GM18508 (cell line): ENCODE measurements at regions not wholly inside any gene's neighbourhood (a gene's known extent, or its start where the extent isn't known, plus 50 kb on each side); places are given as distances from the start of the nearest gene placed in this dataset.
"Not testable (repeated sequence)": the region's sequence is repeated elsewhere in the genome, so short reads cannot be mapped to it uniquely, and the experiment has no call there.

Experiments
- ATAC-seq: cut with Tn5 transposase; IDR thresholded peaks from one replicate; pipeline ENCODE4 v1.9.1; 2021; ENCODE audit warnings: moderate number of reproducible peaks; ENCODE audit not compliant: insufficient read depth, unreplicated experiment

DNA sequence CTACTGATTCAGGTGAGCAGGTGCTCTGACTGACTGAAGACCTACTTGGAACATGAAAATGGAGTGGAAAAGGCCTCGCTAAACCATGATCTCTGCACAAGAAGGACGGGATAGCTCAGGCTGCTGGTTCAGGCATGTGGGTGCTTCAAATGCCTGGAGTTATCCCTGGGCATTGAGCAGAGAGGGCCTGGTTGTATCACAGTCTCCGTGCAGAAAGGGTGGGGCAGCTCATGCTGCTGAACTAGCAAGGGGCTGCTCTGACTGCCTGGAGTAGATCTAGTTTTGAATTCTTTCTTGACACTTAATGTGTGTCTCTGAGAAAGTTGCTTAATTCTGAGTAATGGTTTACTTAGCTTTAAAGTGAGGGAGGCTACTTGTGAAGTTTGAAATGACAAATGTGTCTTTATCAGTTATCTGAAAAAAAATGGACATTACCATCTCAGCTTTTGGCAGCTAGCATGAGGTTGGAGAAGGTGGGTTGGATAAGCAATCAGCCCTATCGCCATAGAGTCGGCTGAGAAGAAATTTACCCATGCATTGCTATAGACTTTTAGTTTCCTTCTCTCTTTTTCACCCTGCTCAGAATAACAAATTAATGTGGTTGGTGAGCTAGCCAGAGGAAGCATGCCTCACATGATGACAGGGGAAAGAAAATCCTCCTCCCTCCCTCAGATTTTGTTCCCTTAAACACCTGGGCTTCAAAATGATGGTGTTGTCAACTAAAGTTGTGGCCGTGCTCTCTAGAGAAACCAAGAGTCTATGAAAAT is 832.4 kb downstream of the STIM2 start:
- no peak for ATAC-seq

DNA sequence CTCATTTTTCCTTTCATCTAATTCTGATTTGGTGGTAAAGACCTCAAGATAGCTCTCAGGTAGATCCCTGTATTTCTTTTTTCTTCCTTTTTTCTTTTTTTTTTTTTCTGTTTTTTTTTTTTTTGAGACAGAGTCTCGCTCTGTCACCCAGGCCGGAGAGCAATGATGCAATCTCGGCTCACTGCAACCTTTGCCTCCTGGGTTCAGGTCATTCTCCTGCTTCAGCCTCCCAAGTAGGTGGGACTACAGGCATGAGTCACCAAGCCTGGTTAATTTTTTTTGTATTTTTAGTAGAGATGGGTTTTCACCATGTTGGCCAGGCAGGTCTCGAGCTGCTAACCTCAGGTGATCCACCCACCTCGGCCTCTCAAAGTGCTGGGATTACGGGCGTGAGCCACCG is 835.6 kb downstream of the STIM2 start:
- ATAC-seq, result not testable (repeated sequence)

DNA sequence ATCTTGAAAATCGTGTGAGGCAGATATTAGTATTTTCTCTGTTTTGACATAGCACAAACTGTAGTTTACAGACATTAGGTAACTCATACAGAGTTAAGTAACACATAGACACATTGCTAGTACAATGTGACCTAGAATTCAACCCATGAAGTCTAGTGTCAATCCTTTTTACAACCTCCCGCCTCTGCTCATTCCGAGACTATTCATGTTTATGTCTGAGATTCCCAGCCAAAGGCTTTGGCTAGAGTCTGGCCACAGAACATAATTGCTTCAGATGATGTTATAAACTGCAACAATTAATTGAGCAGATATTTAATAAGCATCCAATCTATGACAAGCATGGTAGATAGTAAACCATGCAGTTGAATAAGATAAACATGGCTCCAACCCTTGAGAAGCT is 841.0 kb downstream of the STIM2 start:
- ATAC-seq, result no peak

DNA sequence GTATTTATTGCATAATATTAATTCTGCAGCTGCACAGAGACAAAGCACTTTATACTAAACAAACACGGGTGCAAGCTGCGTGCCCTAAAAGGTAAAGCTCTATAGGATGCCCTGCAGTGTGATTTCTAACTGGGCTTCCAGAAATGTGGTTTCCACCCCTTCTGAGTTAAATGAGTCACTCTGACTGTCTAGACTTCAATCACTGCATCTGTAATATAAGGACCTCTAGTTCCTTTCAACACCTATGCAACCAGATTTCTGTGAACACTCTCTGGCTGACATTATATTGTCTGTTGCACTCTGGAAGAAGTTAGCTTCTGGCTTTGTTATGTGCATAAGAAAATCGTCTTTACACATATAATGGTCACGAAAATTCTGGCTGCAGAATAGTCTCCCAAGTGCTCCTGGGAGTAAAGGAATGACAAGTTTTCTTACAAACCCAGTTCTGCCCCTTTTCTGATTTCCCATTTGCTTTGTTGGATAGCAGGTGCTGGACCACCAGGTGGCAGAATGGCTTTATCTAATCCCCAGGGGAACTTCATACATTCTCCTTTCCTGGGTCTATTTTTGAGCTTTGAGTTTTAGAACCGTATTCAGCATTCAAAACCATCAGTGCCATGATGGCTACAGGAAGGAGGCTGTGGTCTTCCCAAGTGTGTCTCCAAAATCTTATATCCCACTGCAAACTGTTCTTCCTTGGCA is 842.2 kb downstream of the STIM2 start:
- no peak for ATAC-seq

DNA sequence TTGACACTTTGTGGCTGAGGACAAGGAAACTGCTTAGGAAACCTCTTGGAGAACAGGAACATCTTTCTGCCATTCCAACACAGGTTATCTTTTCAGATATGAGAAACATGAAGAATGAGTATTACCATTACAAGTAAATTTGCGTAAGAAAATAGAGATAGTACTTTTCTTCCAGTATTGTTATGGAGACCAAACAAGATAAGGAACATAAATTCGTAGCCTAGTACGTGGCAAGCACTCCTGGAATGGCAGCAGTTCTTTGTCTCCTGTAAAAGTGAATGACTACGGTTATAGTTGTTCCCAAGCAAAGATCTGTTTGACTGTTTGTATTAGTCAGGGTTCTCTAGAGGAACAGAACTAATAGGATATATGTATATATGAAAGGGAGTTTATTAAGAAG is 843.1 kb downstream of the STIM2 start:
- ATAC-seq, result no peak

DNA sequence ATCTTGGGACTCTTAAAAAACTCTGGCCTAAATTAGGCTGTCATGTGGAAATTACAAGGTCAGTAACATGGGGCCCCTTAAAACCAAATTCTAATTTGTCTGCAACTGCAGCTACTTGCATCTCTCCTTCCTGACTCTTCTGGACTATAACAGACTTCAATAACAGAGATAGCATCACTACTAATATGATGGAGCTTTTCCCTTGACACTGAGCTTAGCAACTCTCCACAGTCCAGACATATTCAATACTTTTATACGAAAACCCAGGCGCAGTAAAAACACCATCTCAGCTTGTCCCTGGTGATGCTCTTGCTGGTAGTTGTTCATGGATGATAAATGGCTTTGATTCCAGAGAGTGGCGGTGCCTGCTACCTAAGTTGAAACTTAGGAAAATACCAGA is 850.4 kb downstream of the STIM2 start:
- ATAC-seq, result no peak

DNA sequence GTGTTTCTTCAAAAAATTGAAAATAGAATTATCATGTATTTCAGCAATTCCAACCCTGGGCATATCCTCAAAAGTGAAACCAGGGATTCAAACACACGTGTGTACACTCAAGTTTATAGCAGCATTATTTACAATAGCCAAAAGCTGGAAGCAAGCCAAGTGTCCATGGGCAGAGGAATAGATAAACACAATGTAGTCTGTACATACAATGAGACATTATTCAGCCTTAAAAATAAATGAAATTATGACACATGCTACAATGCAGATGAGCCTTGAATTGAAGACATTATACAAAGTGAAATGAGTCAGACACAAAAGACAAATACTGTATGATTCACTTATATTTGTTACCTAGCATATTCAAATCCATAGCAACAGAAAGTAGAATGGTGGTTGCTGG is 853.4 kb downstream of the STIM2 start:
- no peak for ATAC-seq

DNA sequence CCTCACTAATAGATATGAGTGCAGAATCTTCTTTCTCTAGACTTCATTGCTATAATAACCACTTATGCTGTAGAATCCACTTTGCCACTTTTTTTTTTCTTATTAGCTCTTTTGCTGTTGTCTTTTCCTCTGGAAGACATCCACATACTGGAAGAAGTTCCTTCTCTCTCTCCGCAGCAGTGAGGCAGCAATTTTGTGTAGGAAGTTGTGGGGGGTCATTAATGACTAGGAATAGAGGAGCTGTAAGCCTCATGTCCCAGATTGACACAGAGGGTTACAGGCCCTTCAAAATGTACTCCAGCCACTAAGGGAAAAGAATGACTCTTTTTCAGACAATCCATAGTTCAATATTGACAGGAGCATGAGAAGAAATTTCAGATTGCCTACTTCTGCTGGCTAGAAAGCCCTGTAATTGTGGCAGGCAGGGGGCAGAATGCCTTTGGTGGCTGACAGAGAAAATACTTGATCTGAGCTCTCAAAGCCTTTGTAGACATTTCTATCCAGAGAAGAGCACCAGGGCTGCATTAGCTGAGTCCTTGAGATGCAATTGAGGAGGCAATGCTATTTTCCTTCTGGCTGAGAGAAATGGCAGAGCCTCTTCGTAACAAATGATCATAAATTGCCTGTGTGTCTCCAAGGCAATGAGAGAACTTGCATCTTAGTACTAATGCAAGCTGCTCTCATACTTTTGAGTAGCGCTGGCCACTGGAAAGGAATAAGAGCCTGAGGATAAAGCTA is 856.2 kb downstream of the STIM2 start:
- ATAC-seq, result no peak

DNA sequence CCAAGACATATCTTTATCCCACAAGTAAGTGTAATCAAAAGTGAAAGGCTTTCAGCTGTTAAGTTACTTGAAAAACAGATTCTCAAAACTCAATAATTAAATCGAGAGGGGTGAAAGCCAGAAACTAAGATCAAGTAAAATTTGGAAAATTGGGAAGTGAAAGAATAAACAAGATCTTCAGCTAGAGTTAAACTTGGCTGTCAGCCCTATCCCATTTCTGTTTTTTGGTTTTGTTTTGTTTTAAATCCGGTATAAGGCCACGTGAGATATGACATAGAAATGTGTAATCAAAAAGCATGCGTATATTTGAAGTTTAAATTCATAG is 856.8 kb downstream of the STIM2 start:
- ATAC-seq, result no peak

DNA sequence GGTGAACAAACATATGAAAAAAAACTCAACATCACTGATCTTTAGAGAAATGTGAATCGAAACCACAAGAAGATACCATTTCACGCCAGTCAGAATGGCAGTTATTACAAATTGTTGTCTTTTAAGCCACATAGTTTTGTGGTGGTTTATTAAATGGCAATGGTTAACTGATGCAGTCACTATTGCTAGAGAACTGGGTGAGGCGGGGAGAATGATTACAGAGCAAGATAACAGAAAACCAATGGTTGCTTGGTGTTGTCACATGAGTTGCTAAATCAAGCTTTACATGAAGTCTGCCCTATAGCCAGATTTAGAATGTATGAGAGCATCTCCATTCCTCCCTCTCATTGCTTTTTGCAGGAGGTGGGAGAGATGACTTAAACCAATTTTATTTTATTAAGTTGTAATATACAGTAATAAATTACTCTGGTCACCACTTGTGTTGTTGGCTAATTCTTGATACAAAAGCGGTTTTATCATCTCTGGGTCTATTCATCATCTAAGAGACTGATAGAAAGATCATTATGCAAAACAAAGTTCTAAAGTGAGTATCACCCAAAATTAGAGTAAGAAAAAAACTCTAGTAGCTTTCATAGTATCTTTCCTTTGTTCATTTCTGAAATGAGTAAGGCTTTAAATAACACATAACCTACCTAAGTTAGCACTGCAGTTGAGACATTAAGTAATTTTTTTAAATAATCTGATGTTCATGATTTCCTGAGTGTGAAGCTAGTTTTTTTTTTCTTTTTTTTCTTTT is 859.5 kb downstream of the STIM2 start:
- ATAC-seq, result peak; percentile 78

DNA sequence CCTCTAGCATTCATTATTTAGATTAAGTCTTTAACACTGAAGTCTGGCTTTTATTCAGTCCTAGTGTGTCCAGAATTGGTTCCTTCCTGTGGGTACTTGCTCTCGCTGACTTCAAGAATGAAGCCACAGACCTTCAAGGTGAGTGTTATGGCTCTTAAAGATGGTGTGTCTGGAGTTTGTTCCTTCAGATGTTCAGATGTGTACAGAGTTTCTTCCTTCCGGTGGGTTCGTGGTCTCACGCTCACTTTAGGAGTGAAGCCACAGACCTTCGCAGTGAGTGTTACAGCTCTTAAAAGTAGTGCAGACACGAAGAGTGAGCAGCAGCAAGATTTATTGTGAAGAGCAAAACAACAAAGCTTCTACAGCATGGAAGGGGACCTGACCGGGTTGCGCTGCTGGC is 860.6 kb downstream of the STIM2 start:
- ATAC-seq, result no peak

DNA sequence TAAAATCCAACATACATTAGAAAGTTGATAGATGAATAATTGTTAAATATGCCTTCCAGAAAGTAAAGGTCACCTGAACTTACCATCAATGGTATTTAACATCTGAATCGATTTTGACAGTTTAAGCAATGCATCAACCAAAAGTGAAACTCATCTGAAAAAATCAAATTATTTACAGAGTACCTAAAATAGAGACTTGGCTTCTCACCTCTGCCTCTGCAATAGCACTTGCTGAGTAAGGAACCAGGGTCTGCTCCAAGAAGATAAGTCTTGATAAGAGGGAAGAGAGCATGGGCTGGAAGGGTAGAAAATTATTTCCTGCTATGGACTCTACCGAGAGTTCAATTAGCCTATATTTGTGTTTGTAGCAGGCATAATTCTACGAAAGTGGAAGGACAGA is 868.3 kb downstream of the STIM2 start:
- no peak for ATAC-seq

DNA sequence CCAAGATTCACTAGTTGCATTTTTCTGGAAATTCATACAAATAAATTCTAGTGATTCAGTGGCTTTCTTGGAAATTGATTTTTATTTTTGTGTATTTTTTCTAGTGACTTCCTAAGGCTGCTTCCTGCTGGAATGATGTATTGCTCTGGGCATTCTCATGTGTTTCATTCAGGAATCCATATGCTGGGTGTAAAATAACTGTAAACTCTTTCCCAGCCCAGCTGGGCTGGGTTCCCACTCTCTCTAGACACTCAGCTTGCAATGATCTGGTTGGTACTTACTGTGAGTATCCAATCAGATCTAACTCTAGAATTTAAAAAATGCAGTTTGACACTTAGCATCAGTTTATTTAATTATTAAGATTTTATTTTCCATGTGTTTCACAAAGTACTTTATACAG is 882.2 kb downstream of the STIM2 start:
- ATAC-seq, result no peak

DNA sequence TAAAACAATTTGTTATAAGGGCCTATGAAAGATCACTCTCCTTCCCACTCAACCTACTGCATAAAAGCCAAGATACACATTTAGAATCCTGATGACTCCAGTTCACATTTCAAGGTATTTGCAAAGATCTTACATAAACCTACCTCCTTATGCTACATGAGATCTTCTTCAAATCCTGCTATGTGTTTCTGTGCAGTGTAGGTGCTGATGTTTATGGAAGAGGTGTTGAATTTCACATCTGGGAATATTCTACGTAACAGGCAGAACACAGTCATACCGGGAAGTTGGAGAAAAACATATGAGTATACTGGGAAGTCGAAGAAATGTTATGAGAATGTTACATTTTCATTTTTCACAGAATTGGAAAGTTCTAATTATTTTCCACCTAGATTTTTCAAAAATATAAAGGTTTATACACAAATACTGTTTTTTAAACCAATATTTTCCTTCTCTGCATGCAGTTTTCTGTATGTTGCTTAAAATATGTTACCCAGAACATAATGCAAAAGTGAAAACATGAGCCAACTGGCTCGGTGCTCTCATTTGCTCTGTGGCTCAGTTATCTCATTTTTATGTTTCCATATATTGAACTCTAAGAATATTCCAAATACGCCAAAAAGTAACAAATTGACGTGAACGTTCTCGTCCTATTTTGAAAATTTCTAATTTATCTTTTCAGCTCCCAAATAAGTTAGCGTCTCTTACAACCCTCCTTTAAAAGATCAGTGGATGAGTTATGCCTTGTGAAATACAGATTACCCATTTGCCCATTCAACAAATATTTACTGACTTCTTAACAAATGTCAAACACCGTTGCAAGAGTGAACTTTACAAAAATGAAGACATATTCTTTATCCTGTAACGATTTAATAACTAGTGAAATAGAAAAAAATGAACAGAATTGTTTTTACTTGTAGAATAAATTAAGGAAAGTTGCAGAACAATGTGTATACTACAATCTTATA is 899.3 kb downstream of the STIM2 start:
- no peak for ATAC-seq

DNA sequence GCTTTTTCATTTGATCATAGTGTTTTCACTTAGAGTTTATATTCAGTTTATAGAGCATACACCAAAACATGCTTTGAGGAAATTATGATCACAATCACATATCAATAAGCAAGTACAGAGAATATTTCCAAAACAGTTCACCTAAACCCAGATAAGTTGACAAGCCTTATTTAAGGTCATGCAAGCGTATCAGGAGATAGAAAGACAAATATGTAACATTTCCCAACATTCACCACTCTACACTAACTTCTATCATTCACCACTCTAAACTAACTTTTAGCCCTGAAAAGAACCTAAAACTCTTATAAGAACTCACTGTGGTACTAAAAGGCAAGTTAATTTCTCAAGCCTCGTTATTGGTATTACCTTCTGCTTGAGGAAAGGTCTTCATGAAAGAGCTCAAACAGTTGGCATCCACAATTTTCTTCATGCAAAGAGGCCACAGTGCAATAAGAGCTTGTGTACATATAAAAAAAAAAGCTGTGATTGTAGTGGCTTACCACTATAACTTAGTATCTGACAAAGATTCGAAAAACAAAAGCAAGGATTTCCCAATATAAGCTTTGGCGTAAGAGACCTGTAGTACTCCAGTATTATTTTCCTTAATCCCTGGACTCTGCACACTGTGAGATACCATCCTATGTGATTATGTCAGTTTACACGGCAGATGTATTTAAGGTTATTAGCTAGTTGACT is 903.3 kb downstream of the STIM2 start:
- no peak for ATAC-seq

DNA sequence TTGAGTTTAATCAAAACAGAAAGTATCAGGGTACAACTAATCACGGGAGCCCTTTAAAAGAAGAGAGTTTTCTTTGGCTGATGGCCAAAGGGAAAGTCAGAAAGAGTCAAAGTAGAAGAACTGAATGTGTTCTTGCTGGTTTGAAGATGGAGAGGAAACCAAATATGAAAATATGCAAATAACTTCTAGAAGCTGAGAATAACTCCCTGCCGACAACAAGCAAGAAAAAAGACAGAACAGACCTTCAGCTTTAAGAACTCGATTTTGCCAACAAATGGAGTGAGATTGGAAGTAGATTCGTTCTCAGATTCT is 903.8 kb downstream of the STIM2 start:
- ATAC-seq, result no peak

DNA sequence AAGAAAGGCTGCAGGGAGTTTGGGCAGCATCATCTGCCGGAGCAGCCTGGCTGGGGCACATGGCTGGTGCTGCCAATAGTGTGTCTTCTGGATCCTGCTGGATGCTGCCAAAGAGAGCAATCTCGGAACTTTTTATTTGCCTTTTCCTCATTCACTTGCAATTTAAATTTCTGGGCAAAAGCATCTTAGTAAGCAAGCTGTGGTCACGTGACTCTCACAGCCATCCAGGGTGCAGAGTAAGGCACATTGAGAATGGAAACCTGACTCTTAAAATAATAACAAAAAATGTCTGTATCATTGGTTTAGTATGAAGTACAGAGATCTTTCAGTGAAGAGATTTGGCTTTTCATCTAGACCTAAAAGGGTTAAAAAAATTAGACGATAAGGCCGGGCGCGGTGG is 910.3 kb downstream of the STIM2 start:
- no peak for ATAC-seq

DNA sequence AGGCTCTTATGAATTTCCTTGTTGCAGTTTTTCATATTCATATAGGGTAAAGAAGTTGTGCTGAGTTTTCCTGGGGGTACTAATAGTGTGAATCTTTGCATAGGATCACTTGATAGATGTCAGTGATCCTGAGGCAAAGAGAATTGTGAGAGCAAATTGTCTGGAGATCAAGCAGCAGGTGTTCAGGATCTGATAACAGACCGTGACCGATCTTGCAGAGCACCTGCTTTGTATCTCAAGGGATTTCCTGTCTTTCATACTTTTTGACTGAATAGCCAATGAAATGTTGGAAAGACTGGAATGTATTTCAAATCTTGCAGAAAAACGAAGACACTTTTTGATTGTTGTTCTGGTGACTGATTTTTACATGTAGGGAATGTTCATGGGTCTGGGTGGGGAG is 914.5 kb downstream of the STIM2 start:
- ATAC-seq, result no peak

DNA sequence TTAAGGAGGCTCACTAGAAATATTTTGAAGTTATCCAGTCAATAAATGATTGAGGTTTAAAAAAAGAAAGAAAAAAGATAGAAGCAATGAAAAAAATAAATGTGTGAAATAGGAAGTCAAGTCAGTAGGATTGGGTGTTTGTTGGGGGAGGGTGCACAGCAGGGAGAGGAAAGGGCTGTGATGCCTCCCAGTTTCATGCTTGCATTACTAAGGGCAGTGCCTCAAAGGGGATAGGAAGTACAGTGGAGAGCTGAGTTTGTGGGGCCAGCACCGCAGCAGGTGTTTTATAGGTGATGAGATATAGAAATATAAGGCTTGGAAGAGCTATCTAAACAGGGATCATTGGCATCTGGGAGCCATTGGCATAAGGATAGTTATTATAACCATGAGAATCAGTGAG is 919.2 kb downstream of the STIM2 start:
- ATAC-seq, result no peak
